Neuronal stem cell (in vitro differentiated cells): ENCODE measurements at regions not wholly inside any gene's neighbourhood (a gene's known extent, or its start where the extent isn't known, plus 50 kb on each side); places are given as distances from the start of the nearest gene placed in this dataset.

ENCODE experiments used
- DNase-seq: peaks from one replicate; pipeline ENCODE4 v3.0.0-alpha.2; 2013; ENCODE audit warnings: low spot score
- H2AFZ ChIP-seq: one replicate; pipeline ENCODE4 v1.6.1; 2013; ENCODE audit warnings: mild to moderate bottlenecking, low read length, inconsistent platforms
- H2AK5ac ChIP-seq: 2 replicates; pipeline ENCODE4 v1.6.1; 2013; ENCODE audit warnings: low read depth, mild to moderate bottlenecking, inconsistent platforms, low read length, moderate library complexity, mixed read lengths
- H2BK120ac ChIP-seq: 2 replicates; pipeline ENCODE4 v1.6.1; 2013; ENCODE audit warnings: low read depth, mild to moderate bottlenecking, inconsistent platforms, low read length, moderate library complexity, mixed read lengths
- H2BK12ac ChIP-seq: one replicate; pipeline ENCODE4 v1.6.1; 2013; ENCODE audit warnings: low read length, inconsistent platforms
- H2BK15ac ChIP-seq: 2 replicates; pipeline ENCODE4 v1.6.1; 2013; ENCODE audit warnings: mild to moderate bottlenecking, low read length, inconsistent platforms, mixed read lengths
- H2BK5ac ChIP-seq: one replicate; pipeline ENCODE4 v1.6.1; 2013; ENCODE audit warnings: inconsistent platforms, mild to moderate bottlenecking, low read length, moderate library complexity
- H3K14ac ChIP-seq: one replicate; pipeline ENCODE4 v1.6.1; 2013; ENCODE audit warnings: low read length, inconsistent platforms
- H3K18ac ChIP-seq: 2 replicates; pipeline ENCODE4 v1.6.1; 2013; ENCODE audit warnings: low read length, inconsistent platforms
- H3K23ac ChIP-seq: 2 replicates; pipeline ENCODE4 v1.6.1; 2013; ENCODE audit warnings: low read depth, mild to moderate bottlenecking, mixed read lengths, low read length, inconsistent platforms; ENCODE audit not compliant: poor library complexity
- H3K27ac ChIP-seq: replicated peaks from 3 replicates; pipeline ENCODE4 v1.5.1; 2013; ENCODE audit warnings: low read length, inconsistent platforms
- H3K27me3 ChIP-seq, 3 experiments: 2 replicates each; pipeline ENCODE4 v1.6.1; 2013; ENCODE audit warnings: low read length in 3 of 3, mild to moderate bottlenecking in 2 of 3, inconsistent platforms in 1 of 3, low read depth in 1 of 3, mixed read lengths in 1 of 3, moderate library complexity in 1 of 3; ENCODE audit not compliant: control insufficient read depth in 3 of 3, insufficient read depth in 3 of 3
- H3K36me3 ChIP-seq, 2 donors: replicated peaks in 1 of 2; 2 replicates each; pipeline ENCODE4 v1.6.1; 2013; ENCODE audit warnings: low read length in 2 of 2; ENCODE audit not compliant: control insufficient read depth in 2 of 2, insufficient read depth in 2 of 2
- H3K4ac ChIP-seq: 2 replicates; pipeline ENCODE4 v1.6.1; 2013; ENCODE audit warnings: inconsistent platforms, mild to moderate bottlenecking, low read length, moderate library complexity
- H3K4me1 ChIP-seq, 2 donors: 1 replicate in 1 of 2; 2 replicates in 1 of 2; pipeline ENCODE4 v1.6.1; 2013; ENCODE audit warnings: low read length in 2 of 2, low read depth in 1 of 2; ENCODE audit not compliant: control insufficient read depth in 2 of 2, insufficient read depth in 1 of 2
- H3K4me2 ChIP-seq: one replicate; pipeline ENCODE4 v1.6.1; 2013; ENCODE audit warnings: mild to moderate bottlenecking, low read length, inconsistent platforms; ENCODE audit not compliant: insufficient read depth, poor library complexity, severe bottlenecking
- H3K4me3 ChIP-seq, 2 donors: 2 replicates each; pipeline ENCODE4 v1.5.1; 2013; ENCODE audit warnings: low read length in 2 of 2, mild to moderate bottlenecking in 2 of 2, inconsistent platforms in 1 of 2, moderate library complexity in 1 of 2
- H3K79me1 ChIP-seq: one replicate; pipeline ENCODE4 v1.6.1; 2013; ENCODE audit warnings: low read depth, mild to moderate bottlenecking, inconsistent platforms, low read length, moderate library complexity
- H3K9ac ChIP-seq: one replicate; pipeline ENCODE4 v1.6.1; 2013; ENCODE audit warnings: mild to moderate bottlenecking, low read depth, low read length, inconsistent platforms; ENCODE audit not compliant: poor library complexity
- H3K9me3 ChIP-seq, 2 donors: replicated peaks in 1 of 2; 2 replicates each; pipeline versions ENCODE3 to v1.6.1; 2013; ENCODE audit warnings: low read length in 2 of 2, mild to moderate bottlenecking in 2 of 2, inconsistent platforms in 1 of 2, low read depth in 1 of 2, mixed read lengths in 1 of 2, moderate library complexity in 1 of 2; ENCODE audit not compliant: control insufficient read depth in 2 of 2, insufficient read depth in 1 of 2
- H4K8ac ChIP-seq: one replicate; pipeline ENCODE4 v1.6.1; 2013; ENCODE audit warnings: low read depth, mild to moderate bottlenecking, inconsistent platforms, low read length, moderate library complexity
- H4K91ac ChIP-seq: one replicate; pipeline ENCODE4 v1.6.1; 2013; ENCODE audit warnings: low read length, low read depth, mild to moderate bottlenecking, inconsistent platforms; ENCODE audit not compliant: poor library complexity
- WGBS, 2 donors: extraction: QIAGEN DNeasy Blood & Tissue Kit; methylation state at CpG; one replicate each; pipeline ENCODE4 v1.1.7; 2013; ENCODE audit warnings: missing lambda C conversion rate in 2 of 2, mixed read lengths in 1 of 2; ENCODE audit not compliant: insufficient read length in 2 of 2, insufficient replicate concordance in 1 of 2; ENCODE audit errors: extremely low coverage in 2 of 2; 5-methylcytosine and 5-hydroxymethylcytosine counted together

GRCh38 chr3:147493065-147493464, 83.9 kb downstream of the ZIC1 start:
- no peak overlapping the region for H3K18ac ChIP-seq
- no peak overlapping the region for H3K4ac ChIP-seq
- H4K8ac ChIP-seq = no peak overlapping the region
- no peak overlapping the region for H3K4me3 ChIP-seq
- no peak overlapping the region for H2BK15ac ChIP-seq
- H2AK5ac ChIP-seq = no peak overlapping the region
- no peak overlapping the region for H4K91ac ChIP-seq
- H3K9me3 ChIP-seq = no peaks in the 10 kb centered on the region
- 100% methylated on average over 2 of the region's 5 CpGs; no CpG with 5 or more reads in 1 of the 2 donors for WGBS, 2 donors
- no peak overlapping the region for H2BK12ac ChIP-seq
- no peaks in the 10 kb centered on the region for H3K36me3 ChIP-seq
- H3K4me1 ChIP-seq = peaks cover 0 to 3% of the 10 kb centered on the region in 2 donors
- H3K9ac ChIP-seq = no peak overlapping the region
- no peaks in the 10 kb centered on the region for H3K79me1 ChIP-seq
- no peak overlapping the region for H3K23ac ChIP-seq
- H3K27me3 ChIP-seq = no peaks in the 10 kb centered on the region
- H3K14ac ChIP-seq = no peak overlapping the region
- DNase-seq = no peak
- no peak overlapping the region for H3K4me2 ChIP-seq
- no peak overlapping the region for H3K27ac ChIP-seq
- no peak overlapping the region for H2BK5ac ChIP-seq
- H2BK120ac ChIP-seq = no peak overlapping the region
- no peak overlapping the region for H2AFZ ChIP-seq

DNA sequence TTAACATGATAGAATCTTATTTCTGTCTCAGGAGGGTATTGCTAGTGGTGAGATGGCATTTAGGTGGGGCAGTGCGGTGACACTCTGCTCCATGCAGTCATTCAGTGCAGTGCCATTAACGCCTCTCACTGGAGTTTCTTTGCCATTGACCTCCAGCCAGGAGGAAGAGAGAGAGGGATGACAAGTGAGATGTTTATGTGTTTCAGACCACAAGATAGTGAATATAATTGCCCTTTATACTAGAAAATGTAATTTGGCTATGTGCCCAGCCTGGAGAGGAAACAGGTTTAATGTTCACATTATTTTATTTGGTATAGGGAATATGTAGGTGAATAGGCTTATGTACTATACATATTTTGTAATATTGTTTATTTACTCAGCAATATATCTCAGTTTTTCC, 84.5 kb downstream of the ZIC1 start:
- Histone ChIP-seq H3K79me1 (no peaks in the 10 kb centered on the region), H2BK12ac (no peak overlapping the region), H3K23ac (no peak overlapping the region), H3K4me1 (peaks cover 0 to 3% of the 10 kb centered on the region in 2 donors), H3K36me3 (no peaks in the 10 kb centered on the region), H3K27ac (no peak overlapping the region), H2BK120ac (no peak overlapping the region), H3K4ac (no peak overlapping the region), H3K4me3 (no peak overlapping the region), H3K9me3 (no peaks in the 10 kb centered on the region), H2AFZ (no peak overlapping the region), H3K9ac (no peak overlapping the region), H2BK15ac (no peak overlapping the region), H3K4me2 (no peak overlapping the region), H3K18ac (no peak overlapping the region), H4K8ac (no peak overlapping the region), H2AK5ac (no peak overlapping the region), H2BK5ac (no peak overlapping the region), H3K27me3 (no peaks in the 10 kb centered on the region), H3K14ac (no peak overlapping the region), H4K91ac (no peak overlapping the region)
- no CpG with 5 or more reads among the region's 2 CpGs for WGBS, 2 donors
- no peak for DNase-seq

DNA sequence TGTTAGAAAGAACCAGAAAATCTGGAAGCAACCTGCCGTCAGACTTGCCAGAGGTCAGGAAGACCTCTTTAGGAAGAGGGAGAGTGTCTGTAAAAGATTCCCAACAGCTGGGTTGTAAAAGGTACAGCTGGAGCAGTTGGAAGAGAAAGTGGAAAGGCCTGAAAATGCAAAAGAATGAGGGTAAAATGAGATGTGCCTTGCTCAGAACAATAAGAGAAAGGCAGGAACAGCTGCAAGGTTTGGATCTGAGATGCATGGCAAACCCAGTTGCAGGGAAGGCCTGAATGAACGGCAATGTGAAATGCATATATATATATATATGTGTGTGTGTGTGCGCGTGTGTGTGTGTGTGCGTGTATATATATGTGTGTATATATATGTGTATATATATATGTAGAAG, 88.1 kb downstream of the ZIC1 start:
- no peak for DNase-seq

DNA sequence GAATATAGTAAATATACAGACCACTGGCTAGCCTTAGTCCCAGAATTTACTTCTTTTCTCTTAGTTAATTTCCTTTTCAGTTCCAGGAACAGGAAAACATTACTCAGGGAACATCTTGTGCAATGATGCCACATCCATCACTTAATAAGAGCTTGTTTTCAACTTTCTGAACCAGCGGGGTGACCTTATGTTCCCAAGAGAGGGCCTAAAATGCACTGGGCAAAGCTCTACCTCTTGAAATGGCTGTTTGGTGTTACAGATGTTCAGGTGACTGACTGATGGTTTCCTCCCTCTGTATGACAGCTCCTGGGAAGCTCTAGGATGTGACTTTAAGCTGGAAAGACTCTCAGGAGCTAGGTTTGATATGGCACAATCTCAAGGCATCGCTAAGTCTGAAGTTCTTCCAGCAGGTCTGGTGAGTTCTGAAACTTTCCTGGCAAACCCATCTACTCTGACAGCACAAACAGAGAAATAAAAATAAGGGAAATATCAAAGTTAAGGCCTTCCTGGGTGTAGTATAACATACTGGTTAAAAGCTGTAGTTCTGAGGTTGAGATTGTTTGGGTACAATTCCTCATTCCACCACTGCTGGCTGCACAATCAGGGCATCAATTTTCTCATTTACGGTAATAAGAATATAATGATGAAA, 98.6 kb downstream of the ZIC1 start:
- Histone ChIP-seq H2BK120ac (no peak overlapping the region), H3K4me3 (no peak overlapping the region), H4K8ac (no peak overlapping the region), H3K4me2 (no peak overlapping the region), H2AFZ (peak overlapping the region; percentile 59), H3K4me1 (no peaks in the 10 kb centered on the region), H2BK12ac (no peak overlapping the region), H3K36me3 (no peaks in the 10 kb centered on the region), H2AK5ac (no peak overlapping the region), H3K9me3 (no peaks in the 10 kb centered on the region), H3K23ac (no peak overlapping the region), H2BK15ac (no peak overlapping the region), H3K18ac (no peak overlapping the region), H3K14ac (no peak overlapping the region), H3K79me1 (no peaks in the 10 kb centered on the region), H3K4ac (no peak overlapping the region), H2BK5ac (no peak overlapping the region), H3K27ac (no peak overlapping the region), H3K9ac (no peak overlapping the region), H4K91ac (no peak overlapping the region), H3K27me3 (no peaks in the 10 kb centered on the region)
- WGBS, 2 donors = no CpG with 5 or more reads among the region's 3 CpGs
- no peak for DNase-seq

More for the DNA sequence above, 88.1 kb downstream of the ZIC1 start:
- Histone ChIP-seq H3K4me3 (no peak overlapping the region), H4K91ac (no peak overlapping the region), H2BK120ac (no peak overlapping the region), H3K36me3 (no peaks in the 10 kb centered on the region), H2BK15ac (no peak overlapping the region), H3K27me3 (no peaks in the 10 kb centered on the region), H2AFZ (no peak overlapping the region), H3K18ac (no peak overlapping the region), H3K9ac (no peak overlapping the region), H2AK5ac (no peak overlapping the region), H3K14ac (no peak overlapping the region), H3K4ac (no peak overlapping the region), H3K4me1 (peaks cover 0 to 2% of the 10 kb centered on the region in 2 donors), H3K4me2 (no peak overlapping the region), H2BK5ac (no peak overlapping the region), H3K23ac (no peak overlapping the region), H3K9me3 (no peaks in the 10 kb centered on the region), H3K79me1 (no peaks in the 10 kb centered on the region), H2BK12ac (no peak overlapping the region), H4K8ac (no peak overlapping the region), H3K27ac (no peak overlapping the region)
- no CpG with 5 or more reads among the region's 5 CpGs for WGBS, 2 donors
